Hypothalamus (tissue), 51 donors: ENCODE measurements at regions not wholly inside any gene's neighbourhood (a gene's known extent, or its start where the extent isn't known, plus 50 kb on each side); places are given as distances from the start of the nearest gene placed in this dataset.
"Not testable (repeated sequence)": the region's sequence is repeated elsewhere in the genome, so short reads cannot be mapped to it uniquely, and the experiment has no call there.

Source experiments
- DNase-seq, 51 donors: peaks; one replicate each; lab custom pipeline; 2025; lab: John Stamatoyannopoulos, UW

DNA sequence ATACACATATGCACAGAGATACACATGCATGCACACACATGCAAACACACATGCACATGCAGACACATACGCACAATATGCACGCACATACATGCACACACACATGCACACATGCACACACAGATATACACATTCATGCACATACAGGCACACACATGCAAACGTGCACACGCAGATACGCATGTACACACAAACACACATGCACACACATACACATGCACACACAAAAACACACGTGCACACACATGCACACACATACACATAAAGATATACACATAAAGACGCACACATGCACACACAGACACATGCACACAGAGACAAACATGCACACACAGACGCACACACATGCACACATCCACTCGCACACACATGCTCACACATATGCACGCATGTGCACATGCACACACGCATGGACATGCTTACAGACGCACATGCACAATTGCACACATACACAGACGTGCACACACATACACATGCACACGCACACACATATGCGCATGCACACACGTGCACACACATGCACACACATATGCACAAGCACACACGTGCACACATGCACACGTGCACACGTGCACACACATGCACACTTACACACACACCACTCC lies 145.2 kb downstream of the ADRA2C start:
- no peak for DNase-seq

DNA sequence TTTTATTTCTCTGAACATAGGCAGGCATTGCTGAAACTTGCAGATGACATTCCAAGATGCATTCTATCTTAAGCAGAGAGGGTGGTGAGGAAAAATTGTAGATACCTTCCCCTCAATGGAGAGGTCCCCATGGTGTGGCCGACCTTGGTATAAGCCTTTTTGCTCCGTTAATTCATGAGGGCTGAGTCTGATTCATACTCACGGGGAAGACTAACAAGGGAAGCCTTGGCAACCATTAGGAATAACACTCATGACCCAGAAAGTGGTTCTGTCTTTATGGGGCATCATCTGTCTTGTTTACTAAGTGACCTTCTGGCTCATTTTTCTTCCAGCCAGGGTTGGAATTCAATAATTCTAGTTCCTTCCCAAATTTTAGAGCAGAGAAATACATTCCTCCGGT lies 148.3 kb downstream of the ADRA2C start:
- DNase-seq = not testable (repeated sequence)

DNA sequence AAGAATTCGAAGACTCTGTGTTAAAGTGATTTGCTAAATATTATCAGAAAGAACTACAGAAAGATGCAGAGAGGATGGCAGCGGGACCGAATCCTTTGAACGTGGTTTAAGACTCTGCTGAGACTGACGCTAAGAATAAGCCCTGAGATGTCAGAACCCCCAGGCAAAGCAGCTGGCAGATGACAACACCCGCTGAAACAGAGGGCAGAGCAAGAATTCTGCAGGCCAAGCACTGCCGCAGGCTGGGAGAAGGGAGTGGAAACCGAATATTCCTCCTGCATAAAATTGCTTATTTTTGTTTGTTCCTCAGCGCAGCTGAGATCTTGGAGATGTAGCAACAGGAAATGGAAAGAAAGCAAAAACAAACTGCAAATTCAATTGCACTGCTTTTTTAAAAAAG lies 153.3 kb downstream of the ADRA2C start:
- not testable (repeated sequence) for DNase-seq

DNA sequence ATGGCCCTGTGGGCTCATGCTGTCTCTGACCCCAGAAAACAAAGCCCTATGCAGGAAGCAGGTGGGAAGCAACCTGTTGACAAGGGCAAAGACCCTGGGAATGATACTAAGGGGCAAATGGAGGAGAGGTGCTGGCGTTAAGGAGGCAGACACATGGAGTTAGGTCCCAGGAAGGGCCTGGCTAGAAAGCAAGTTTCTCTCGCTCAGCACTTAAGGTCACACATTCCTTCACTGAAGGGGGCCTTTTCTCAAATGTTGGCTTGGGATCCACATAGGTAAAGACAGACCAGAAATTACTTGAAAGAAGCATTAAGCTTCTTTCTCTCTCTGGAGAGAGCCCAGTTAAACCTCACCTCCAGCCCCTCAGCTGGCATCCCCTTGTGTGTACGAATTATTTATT lies 155.7 kb downstream of the ADRA2C start:
- not testable (repeated sequence) for DNase-seq

DNA sequence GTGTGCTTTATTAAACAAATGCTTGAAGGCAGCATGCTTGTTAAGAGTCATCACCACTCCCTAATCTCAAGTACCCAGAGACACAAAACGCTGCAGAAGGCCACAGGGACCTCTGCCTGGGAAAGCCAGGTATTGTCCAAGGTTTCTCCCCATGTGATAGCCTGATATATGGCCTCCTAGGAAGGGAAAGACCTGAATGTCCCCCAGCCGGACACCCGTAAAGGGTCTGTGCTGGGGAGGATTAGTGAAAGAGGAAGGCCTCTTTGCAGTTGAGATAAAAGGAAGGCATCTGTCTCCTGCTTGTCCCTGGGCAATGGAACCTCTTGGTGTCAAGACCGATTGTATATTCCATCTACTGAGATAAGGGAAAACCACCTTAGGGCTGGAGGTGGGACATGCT lies 159.7 kb downstream of the ADRA2C start:
- DNase-seq = not testable (repeated sequence)

DNA sequence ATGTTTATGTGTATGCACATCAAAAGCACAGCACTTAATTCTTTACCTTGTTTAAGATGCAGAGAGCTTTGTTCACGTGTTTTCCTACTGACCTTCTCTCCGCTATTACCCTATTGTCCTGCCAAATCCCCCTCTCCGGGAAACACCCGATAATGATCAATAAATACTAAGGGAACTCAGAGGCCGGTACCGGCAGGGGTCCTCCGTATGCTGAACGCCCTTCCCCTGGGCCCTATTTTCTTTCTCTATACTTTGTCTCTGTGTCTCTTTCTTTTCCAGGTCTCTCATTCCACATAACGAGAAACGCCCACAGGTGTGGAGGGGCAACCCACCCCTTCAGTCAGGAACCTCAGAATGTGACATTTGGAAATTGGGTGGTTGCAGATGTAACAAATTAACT lies 160.1 kb downstream of the ADRA2C start:
- DNase-seq = not testable (repeated sequence)

DNA sequence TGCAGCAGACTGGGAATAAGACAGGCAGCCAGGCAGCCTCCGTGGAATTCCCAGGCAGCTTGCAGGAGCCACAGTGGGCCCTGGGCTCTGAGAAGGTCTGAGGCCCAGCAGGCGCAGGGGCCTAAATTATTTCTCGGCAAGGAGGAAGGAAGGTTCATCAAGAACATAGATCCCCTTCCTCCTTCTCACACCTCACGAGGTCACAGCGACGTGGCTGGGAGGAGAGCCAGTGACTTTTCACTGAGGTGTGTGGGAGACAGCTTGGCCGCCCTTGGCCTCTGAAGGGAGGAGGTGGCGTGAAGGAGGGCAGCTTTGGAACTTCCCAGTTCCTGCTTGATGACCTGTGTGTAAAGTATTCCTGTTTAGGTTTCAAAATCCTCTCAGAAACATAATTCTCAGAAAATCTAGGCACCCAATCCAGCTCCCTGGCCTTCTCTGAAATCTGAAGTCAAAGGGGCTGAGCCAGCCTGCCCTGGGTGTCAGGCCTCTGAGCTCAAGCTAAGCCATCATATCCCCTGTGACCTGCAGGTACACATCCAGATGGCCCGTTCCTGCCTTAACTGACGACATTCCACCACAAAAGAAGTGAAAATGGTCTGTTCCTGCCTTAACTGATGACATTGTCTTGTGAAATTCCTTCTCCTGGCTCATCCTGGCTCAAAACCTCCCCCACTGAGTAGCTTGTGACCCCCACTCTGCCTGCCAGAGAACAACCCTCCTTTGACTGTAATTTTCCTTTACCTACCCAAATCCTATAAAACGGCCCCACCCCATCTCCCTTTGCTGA lies 161.0 kb downstream of the ADRA2C start:
- not testable (repeated sequence) for DNase-seq

DNA sequence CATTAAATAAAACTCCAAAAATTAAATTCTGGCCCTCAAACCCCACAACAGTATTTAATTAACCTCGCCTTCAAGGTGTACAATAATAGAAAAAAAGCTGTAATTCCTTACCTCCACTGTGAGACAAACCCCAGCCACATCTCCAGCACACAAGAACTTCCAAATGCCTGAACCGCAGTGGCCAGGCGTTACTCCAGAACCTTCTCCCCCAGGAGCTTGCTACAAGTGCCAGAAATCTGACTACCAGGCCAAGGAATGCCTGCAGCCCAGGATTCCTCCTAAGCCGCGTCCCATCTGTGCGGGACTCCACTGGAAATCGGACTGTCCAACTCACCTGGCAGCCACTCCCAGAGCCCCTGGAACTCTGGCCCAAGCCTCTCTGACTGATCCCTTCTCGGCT lies 163.2 kb downstream of the ADRA2C start:
- not testable (repeated sequence) for DNase-seq

DNA sequence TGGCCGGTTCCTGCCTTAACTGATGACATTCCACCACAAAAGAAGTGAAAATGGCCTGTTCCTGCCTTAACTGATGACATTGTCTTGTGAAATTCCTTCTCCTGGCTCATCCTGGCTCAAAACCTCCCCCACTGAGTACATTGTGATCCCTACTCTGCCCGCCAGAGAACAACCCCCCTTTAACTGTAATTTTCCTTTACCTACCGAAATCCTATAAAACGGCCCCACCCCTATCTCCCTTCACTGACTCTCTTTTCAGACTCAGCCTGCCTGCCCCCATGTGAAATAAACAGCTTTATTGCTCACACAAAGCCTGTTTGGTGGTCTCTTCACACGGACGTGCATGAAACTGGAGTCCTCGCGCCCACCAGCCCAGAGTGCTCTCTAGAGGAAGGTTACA lies 166.5 kb downstream of the ADRA2C start:
- not testable (repeated sequence) for DNase-seq

DNA sequence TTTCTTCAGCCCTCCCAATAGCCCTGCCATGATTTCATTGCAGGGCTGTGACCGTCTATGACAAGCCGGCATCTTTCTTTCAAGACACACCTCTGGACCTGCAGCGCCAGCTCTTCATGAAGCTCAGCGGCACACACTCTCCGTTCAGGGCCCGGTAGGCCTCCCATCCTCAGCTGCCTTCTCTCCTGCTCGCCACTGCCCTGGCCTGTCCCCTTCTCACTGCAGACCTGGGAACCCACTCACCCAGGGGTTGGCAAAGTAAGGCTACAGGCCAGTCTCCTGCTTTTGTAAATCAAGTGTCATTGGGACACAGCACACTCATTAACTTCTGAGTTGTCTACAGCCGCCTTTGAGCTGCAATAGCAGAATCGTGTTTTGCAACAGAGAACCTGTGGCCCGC lies 169.2 kb downstream of the ADRA2C start:
- not testable (repeated sequence) for DNase-seq

DNA sequence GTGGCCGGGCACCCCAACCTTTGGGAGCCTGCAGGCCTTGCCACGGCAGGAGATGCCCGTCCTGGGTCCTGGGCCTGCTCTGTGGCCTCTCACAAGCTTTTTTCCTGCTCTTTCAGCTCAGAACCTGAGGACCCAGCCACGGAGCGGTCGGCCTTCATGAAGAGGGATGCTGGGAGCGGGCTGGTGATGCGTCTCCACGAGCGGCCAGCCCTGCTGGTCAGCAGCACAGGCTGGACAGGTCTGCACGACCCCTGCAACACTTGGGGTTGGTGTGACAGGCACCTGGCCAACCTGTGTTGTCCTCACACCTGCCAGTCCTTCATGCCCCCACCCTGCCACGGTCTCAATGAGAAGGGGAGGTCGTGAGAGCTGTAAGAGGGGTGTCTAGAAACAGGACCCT lies 170.0 kb downstream of the ADRA2C start:
- DNase-seq = no peak

DNA sequence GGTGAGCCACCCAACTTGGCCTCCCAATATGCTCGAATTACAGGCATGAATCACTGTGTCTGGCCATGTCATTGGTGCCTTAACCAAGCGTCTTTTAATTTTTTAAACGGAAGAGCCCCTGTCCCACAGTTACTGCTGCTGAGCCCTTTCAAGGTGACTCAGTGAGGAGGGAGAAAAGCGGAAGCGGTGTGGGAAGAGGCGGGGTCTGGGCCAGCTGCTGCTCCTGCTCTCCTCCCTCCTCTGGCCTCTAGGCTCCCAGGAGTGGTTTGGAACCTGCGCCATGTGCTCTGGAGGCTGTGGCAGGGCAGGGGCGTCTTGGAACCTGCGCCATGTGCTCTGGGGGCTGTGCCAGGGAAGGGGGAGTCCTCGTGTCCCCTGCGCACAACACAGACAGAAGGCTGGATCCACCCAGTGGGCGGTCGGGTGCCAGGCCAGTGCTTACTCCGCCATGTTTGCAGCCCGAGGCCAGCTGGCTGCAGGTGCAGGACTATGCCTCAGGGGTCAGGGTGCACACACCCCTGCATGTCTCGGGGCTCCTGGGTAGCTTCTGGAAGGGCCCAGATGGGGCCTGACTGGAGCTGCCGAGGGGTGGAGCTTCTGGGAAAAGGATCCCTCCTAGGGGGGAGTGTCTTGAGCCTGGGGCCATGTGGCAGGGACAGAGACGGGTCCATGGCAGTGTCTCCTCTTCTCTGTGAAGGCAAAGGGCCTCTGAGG lies 171.8 kb downstream of the ADRA2C start:
- DNase-seq = not testable (repeated sequence)

DNA sequence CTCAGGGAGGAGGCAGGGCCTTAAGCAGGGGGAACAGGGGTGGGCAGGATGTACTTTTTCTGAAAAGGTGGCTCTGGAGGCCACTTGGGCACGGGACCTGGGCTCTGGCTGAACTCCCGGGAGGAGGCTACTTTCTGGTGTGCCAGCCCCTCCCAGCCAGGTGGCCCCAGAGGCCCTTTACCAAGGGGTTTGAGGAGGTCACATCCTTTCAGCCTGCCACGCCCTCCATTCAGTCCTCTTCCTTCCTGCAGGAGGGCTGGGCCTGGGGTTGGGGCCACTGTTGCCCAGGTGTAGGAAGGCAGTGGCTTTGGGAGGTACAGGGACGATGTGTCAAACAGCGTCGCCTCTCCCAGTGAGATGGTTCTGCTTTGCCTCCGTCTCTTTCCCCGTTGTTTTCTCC lies 172.5 kb downstream of the ADRA2C start:
- not testable (repeated sequence) for DNase-seq

DNA sequence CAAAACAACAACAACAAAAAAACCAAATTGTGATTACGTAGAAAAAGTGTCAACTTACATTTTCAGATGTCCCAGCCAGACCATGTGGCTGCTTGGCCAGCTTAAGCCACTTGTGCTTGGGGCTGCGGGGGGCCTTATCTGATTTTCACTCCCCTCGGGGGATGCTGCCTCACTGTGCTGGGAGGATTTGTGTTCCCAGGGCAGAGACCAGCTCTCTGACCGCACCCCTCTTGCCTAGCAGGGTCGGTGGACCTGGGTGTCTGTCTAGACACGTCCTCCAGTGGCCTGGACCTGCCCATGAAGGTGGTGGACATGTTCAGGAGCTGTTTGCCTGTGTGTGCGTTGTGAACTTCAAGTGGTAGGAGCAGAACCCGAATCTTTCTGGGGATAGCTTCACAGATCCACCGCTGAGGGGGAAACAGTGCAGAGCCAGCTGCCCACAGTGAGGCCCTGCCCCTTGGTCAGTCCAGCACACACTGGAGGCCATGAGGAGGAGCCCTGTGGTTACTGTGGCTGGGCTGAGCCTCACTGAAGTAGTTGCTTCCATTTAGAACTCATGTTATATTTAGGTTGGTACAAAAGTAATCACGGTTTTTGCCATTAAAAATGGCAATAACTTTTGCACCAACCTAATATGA lies 173.9 kb downstream of the ADRA2C start:
- not testable (repeated sequence) for DNase-seq

DNA sequence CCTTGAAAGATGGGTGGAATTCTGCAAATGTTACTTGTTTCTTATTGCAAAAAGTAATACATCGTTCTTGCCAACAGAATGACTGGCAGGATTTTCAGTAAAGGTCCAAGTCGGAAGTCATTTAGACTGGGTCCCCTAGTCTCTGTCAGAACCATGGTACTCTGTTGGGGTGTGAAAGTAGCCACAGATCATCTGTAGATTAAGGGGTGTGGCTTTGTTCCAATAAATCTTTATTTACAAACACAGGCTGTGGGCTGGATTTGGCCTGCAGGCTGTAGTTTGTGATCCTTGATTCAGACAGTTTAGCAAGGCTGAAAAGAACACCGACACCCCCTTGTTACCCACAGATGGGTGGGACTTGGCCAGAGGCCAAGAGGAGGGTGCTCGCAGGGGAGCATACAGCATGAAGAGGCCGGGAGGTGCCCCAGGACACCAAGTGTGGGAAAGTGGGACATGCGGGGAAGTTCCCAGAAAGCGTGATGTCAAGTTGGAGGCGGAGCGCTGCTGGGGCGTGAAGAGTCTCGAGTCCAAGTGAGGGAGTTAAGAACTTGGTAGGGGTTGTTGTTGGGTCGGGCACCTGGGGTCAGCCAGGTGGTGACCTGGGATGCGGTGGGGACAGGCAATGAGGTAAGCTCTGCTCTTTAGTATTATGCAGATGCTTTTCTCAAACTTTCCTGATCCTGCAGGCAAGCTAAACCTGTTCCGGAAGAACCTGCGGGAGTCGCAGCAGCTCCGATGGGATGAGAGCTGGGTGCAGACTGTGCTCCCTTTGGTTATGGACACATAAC lies 175.7 kb downstream of the ADRA2C start:
- not testable (repeated sequence) for DNase-seq

DNA sequence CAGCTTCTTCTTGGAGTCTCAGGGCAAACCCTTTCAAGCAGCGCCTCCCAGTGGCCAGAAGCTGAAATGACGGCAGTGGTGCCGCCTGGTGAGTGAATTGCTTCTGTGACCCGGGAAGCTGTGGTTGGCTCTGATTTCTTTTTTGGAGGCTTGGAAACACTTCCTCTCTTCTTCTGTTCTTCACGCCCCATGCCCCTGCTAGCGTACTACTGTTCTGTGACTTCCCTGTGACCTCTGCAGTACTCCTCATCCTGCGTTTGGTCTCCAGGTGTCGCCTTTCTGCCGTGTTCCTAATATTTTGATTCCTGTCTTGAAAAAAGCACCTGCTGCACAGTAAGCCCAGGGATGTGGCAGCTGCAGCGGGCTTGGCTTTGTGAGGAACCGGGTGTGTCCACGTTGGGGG lies 176.4 kb downstream of the ADRA2C start:
- peak in 33 of 51 donors; percentile 4 to 67 (median 23) for DNase-seq

DNA sequence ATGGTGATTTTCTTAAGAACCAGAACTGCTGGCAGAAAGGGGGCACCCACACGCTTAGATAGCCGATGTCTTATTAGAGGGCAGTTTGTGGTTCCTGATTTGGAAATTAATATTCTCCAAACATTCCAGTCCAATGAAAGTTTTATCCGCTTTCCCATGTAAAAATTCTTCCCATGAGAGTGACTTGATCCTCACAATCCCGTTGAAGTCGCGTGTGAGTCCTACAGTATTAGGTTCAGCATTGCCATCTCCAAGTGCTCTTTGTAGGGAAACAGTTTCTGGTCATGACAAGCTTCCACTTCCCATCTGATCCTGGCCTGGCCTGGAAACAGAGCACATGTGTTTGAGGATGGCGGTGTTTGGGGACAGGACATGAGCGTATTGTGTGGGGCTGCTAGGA lies 176.9 kb downstream of the ADRA2C start:
- not testable (repeated sequence) for DNase-seq

DNA sequence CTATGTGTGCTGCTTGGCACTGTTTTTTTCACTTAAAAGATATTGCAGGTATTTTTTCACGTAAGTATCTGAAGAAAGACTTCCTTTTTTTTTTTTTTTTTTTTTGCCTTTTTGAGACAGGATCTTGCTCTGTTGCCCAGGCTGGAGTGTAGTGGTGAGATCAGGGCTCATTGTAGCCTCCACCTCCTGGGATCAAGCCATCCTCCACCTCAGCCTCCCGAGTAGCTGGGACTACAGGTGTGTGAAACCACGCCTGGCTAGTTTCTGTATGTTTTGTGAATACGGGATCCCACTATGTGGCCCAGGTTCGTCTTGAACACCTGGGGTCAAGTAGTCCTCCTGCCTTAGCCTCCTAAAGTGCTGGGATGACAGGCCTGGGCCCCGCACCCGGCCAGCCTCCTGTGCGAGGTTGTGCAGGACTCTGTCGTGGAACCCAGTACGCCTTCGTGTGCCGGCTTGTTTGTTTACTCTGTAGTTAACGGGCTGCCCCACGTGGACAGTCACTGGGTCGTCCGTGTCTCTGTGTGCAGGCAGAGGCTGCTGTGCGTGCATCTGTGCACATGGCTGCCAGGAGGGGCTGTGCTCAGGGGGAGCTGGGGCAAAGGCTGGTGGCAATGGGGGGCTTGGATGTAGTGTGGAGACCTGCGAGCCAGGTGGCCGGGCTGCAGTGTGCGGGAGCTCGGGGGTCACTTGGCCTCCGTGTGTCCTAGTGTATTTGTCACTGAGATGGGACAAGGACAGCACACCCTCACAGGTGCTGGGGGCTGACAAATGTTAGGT lies 179.5 kb downstream of the ADRA2C start:
- DNase-seq = no peak

DNA sequence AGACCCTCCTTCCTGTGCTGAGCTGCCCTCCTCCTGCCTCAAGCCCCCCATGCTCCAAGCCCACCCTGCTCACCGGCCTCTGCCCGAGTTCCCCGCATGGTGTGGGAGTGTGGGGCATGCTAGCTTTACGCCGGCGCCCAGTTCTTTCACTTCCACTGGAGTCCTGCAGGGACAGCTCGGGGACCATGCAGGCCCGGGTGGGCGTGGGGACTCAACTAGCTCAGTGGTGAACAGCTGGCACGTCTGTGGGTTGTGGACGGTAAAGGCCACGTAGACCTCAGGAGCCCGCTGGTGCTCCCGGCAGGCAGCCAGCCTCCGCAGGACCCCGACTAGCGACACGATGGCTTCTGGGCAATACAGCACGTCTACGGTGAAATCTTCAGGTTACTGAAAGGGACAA lies 180.4 kb downstream of the ADRA2C start:
- DNase-seq = not testable (repeated sequence)
